HL-60 (cell line): ENCODE measurements at regions not wholly inside any gene's neighbourhood (a gene's known extent, or its start where the extent isn't known, plus 50 kb on each side); places are given as distances from the start of the nearest gene placed in this dataset.

Source experiments
- DNase-seq, 2 experiments: peaks; one replicate each; pipeline ENCODE4 v3.0.0-alpha.2; 2010 to 2020; ENCODE audit warnings: low read depth in 1 of 2, low spot score in 1 of 2
- H3K27ac ChIP-seq: fragments of 250-450 bp; sonication (Bioruptor Pico); replicated peaks from 2 replicates; pipeline ENCODE4 v1.5.1; 2020; ENCODE audit warnings: mild to moderate bottlenecking, moderate library complexity
- H3K27me3 ChIP-seq: fragments of 250-450 bp; sonication (Bioruptor Pico); 2 replicates; pipeline ENCODE4 v1.5.1; 2021; ENCODE audit warnings: mild to moderate bottlenecking, moderate library complexity; ENCODE audit not compliant: insufficient read depth, poor library complexity, severe bottlenecking
- H3K4me3 ChIP-seq: replicated peaks from 2 replicates; pipeline ENCODE4 v1.5.1; 2011; ENCODE audit warnings: mild to moderate bottlenecking, control low read depth, low read length; ENCODE audit not compliant: insufficient read depth
- GABPA ChIP-seq: IDR thresholded peaks from 2 replicates; pipeline ENCODE4 v1.6.1; 2012; ENCODE audit warnings: low read depth
- POLR2AphosphoS5 ChIP-seq: IDR thresholded peaks from 2 replicates; pipeline ENCODE4 v1.6.1; 2012; ENCODE audit warnings: low read depth
- SPI1 ChIP-seq: IDR thresholded peaks from 2 replicates; pipeline ENCODE4 v1.6.1; 2012; ENCODE audit warnings: low read depth, mild to moderate bottlenecking, borderline replicate concordance
- TF ChIP-seq, protein P1 (sequence below): IDR thresholded peaks from one replicate; pipeline ENCODE4 v1.5.1; 2011; ENCODE audit warnings: low read length, control low read depth, inconsistent platforms; ENCODE audit not compliant: insufficient read depth
- TF ChIP-seq, protein P2 (sequence below): IDR thresholded peaks from 2 replicates; pipeline ENCODE4 v1.6.1; 2012; ENCODE audit warnings: low read depth; ENCODE audit not compliant: insufficient replicate concordance

DNA sequence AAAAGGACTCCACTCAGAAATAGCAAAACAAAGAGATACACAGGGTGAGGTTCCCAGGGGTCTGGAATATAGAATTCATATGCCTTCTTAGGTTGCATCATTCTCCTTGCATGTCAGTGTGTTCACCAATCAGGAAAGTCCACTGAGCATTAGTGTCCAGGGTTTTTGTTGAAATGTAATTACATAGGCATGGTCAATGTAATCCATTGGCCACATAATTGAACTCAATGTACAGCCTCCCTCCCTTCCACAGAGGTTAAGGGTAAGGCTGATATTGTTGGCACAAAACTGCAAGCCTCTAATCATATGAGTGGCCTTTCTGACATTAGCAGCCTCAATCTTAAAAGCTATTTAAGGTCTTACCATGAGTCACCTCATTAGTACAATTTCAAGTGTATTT lies 736.1 kb upstream of the VSTM2A start:
- DNase-seq = no peak
- TF ChIP-seq, protein P1, sequence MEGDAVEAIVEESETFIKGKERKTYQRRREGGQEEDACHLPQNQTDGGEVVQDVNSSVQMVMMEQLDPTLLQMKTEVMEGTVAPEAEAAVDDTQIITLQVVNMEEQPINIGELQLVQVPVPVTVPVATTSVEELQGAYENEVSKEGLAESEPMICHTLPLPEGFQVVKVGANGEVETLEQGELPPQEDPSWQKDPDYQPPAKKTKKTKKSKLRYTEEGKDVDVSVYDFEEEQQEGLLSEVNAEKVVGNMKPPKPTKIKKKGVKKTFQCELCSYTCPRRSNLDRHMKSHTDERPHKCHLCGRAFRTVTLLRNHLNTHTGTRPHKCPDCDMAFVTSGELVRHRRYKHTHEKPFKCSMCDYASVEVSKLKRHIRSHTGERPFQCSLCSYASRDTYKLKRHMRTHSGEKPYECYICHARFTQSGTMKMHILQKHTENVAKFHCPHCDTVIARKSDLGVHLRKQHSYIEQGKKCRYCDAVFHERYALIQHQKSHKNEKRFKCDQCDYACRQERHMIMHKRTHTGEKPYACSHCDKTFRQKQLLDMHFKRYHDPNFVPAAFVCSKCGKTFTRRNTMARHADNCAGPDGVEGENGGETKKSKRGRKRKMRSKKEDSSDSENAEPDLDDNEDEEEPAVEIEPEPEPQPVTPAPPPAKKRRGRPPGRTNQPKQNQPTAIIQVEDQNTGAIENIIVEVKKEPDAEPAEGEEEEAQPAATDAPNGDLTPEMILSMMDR = no peak
- TF ChIP-seq, protein P2, sequence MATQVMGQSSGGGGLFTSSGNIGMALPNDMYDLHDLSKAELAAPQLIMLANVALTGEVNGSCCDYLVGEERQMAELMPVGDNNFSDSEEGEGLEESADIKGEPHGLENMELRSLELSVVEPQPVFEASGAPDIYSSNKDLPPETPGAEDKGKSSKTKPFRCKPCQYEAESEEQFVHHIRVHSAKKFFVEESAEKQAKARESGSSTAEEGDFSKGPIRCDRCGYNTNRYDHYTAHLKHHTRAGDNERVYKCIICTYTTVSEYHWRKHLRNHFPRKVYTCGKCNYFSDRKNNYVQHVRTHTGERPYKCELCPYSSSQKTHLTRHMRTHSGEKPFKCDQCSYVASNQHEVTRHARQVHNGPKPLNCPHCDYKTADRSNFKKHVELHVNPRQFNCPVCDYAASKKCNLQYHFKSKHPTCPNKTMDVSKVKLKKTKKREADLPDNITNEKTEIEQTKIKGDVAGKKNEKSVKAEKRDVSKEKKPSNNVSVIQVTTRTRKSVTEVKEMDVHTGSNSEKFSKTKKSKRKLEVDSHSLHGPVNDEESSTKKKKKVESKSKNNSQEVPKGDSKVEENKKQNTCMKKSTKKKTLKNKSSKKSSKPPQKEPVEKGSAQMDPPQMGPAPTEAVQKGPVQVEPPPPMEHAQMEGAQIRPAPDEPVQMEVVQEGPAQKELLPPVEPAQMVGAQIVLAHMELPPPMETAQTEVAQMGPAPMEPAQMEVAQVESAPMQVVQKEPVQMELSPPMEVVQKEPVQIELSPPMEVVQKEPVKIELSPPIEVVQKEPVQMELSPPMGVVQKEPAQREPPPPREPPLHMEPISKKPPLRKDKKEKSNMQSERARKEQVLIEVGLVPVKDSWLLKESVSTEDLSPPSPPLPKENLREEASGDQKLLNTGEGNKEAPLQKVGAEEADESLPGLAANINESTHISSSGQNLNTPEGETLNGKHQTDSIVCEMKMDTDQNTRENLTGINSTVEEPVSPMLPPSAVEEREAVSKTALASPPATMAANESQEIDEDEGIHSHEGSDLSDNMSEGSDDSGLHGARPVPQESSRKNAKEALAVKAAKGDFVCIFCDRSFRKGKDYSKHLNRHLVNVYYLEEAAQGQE = no peak
- TF ChIP-seq POLR2AphosphoS5 = no peak
- TF ChIP-seq GABPA = no peak
- TF ChIP-seq SPI1 = no peak
- H3K27me3 ChIP-seq = no peaks in the 10 kb centered on the region
- no peak overlapping the region for H3K27ac ChIP-seq
- no peak overlapping the region for H3K4me3 ChIP-seq

DNA sequence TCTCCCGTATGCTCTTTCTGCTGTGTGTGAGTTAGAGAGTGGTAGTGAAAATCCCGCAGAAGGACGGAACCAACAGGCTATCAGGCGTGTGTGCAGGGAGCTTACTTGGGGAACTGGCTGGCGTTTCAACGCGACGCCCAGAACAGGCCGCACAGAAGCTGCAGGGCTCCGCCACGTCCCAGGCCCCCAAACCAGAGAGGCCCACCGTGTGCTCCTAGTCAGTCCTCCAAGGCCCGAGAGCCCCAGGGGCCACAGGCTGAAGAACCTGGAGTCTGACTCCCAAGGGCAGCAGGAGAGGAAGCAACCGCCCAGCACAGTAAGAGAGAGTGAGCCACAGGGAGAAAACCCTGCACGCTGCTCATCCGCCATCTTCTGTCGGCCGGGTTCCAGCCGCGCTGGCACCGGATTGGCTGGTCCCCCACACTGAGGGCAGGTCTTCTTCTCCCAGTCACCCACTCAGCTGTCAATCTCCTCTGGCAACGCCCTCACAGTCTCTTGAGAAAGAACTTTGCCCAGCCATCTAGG lies 730.6 kb upstream of the VSTM2A start:
- Histone ChIP-seq H3K27ac (no peak overlapping the region), H3K4me3 (no peak overlapping the region), H3K27me3 (no peaks in the 10 kb centered on the region)
- DNase-seq = no peak
- TF ChIP-seq, protein P1 = no peak
- no peak for TF ChIP-seq GABPA
- TF ChIP-seq, protein P2 = no peak
- no peak for TF ChIP-seq POLR2AphosphoS5
- TF ChIP-seq SPI1 = no peak

DNA sequence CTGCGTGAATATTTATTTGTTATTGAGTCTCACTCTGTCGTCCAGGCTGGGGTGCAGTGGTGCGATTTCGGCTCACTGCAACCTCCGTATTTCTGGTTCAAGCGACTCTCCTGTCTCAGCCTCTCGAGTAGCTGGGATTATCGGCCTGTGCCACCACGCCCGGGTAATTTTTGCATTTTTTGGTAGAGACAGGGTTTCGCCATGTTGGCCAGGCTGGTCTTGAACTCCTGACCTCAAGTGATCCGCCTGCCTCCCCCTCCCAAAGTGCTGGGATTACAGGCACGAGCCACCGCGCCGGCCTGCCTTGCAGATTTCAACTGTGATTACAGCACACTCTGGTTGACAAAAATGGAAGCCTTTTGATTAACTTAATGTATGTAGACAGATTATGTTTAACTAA lies 730.0 kb upstream of the VSTM2A start:
- no peak overlapping the region for H3K27ac ChIP-seq
- H3K4me3 ChIP-seq = no peak overlapping the region
- no peaks in the 10 kb centered on the region for H3K27me3 ChIP-seq
- no peak for DNase-seq
- TF ChIP-seq POLR2AphosphoS5 (no peak), SPI1 (no peak), GABPA (no peak)
- TF ChIP-seq, protein P2 = no peak
- TF ChIP-seq, protein P1 = no peak
